HG03159 (cell line): ENCODE measurements at regions not wholly inside any gene's neighbourhood (a gene's known extent, or its start where the extent isn't known, plus 50 kb on each side); places are given as distances from the start of the nearest gene placed in this dataset.

ENCODE experiments used
- ATAC-seq: cut with Tn5 transposase; IDR thresholded peaks from one replicate; pipeline ENCODE4 v1.9.1; 2021; ENCODE audit warnings: mild to moderate bottlenecking, moderate library complexity; ENCODE audit not compliant: unreplicated experiment

GRCh38 chr2:71800851-71801250 lies 346.8 kb downstream of the CYP26B1 start:
- ATAC-seq: no peak

GRCh38 chr2:71800106-71800809 lies 346.9 kb downstream of the DYSF start:
- ATAC-seq: no peak

- no peak for ATAC-seq
These were observed 345.7 kb downstream of the DYSF start for GRCh38 chr2:71799013-71799575.

- ATAC-seq: peak; percentile 59
These were observed 345.1 kb downstream of the DYSF start for GRCh38 chr2:71798266-71799012.

GRCh38 chr2:71797035-71797810 lies 343.9 kb downstream of the DYSF start:
- ATAC-seq: no peak

- no peak for ATAC-seq
These were observed 342.8 kb downstream of the DYSF start for GRCh38 chr2:71796174-71796593.

- ATAC-seq: no peak
These were observed 342.1 kb downstream of the DYSF start for GRCh38 chr2:71795486-71795885.

GRCh38 chr2:71794611-71795010 lies 341.2 kb downstream of the DYSF start:
- ATAC-seq: no peak

- ATAC-seq: no peak
These were observed 340.6 kb downstream of the DYSF start for GRCh38 chr2:71793926-71794325.

GRCh38 chr2:71792926-71793761 lies 339.8 kb downstream of the DYSF start:
- no peak for ATAC-seq

- no peak for ATAC-seq
These were observed 338.3 kb downstream of the DYSF start for GRCh38 chr2:71791501-71792135.

- ATAC-seq: no peak
These were observed 337.7 kb downstream of the DYSF start for GRCh38 chr2:71791061-71791450.

GRCh38 chr2:71790226-71791060 lies 337.1 kb downstream of the DYSF start:
- ATAC-seq: no peak

GRCh38 chr2:71789556-71790204 lies 336.3 kb downstream of the DYSF start:
- no peak for ATAC-seq

GRCh38 chr2:71788601-71789240 lies 335.4 kb downstream of the DYSF start:
- ATAC-seq: no peak

- no peak for ATAC-seq
These were observed 334.8 kb downstream of the DYSF start for GRCh38 chr2:71788186-71788525.

GRCh38 chr2:71787476-71788185 lies 334.3 kb downstream of the DYSF start:
- ATAC-seq: no peak

GRCh38 chr2:71787108-71787415 lies 333.7 kb downstream of the DYSF start:
- no peak for ATAC-seq
